Embryonic facial prominence (tissue), 1 donor: ENCODE measurements at regions not wholly inside any gene's neighbourhood (a gene's known extent, or its start where the extent isn't known, plus 50 kb on each side); places are given as distances from the start of the nearest gene placed in this dataset.

ENCODE experiments used
- DNase-seq: peaks from one replicate; pipeline ENCODE4 v3.0.0-alpha.2; 2016; ENCODE audit errors: extremely low spot score

- DNase-seq, result no peak
Observed at GRCh38 chr5:30846171-30846570, 347.3 kb upstream of the CDH6 start.

GRCh38 chr5:30845194-30845593 is 348.3 kb upstream of the CDH6 start:
- DNase-seq, result no peak

DNA sequence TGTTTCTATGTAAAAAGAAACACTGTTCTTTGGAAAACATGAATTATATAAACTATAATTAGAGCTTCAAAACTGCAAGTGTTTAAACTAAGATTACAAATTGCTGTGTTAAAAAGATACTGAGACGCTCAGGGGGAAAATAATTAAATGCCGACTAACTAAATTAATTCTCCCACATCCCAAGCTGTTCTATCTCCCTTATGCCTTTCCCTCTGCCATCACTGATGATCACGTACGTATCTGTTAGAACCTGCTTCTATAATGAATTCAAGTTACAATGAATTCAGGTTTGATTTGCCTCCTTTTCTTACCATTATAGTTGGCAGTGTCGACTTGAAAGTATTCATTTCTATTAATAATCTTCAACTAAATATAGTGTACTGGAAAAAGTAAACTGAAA is 349.9 kb upstream of the CDH6 start:
- no peak for DNase-seq

DNA sequence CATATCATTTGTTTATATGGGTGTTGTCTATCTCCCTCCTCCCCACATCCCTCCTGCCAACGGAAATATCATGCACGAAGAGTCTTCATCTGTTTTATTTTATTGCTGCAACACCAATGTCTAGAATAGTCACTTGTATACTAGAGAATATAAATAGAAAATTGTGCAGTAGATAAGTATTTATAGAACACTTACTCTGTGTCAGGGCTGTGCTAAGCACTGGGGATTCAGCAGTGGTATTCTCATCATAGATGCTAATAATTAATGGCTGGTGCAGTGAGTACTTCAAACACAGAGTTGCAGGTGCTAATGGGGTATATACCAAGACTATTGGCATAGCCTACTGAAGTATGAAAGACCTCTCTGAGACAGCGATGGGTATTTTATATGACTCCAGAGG is 353.5 kb upstream of the CDH6 start:
- no peak for DNase-seq

DNA sequence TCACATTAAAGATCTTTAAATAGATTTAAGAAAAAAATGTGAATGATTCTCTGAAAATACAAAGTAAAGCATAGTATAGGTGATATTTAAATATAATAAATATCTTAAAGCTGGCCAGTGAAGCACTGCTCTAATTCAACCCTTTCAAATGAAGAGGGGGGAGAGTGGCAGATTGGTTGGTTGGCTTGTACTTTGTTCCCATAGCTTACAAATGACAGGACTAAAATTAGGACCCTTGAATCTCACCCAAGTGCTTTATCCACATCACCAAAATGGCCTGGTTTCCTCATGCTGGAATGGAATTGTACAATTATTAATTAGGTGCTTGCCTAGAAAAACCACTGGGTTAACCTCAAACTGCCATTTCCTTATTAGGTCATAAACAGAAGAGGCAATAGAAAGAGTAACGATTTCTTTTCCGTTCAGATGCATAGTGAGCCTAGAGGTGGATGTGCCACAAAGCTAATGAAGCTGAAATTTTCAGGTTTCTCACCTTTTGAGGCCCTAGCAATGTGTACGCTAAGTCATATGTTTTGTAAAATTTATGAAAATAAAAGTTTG is 354.5 kb upstream of the CDH6 start:
- DNase-seq, result no peak

- DNase-seq, result no peak
Observed at GRCh38 chr5:30832519-30832918, 361.0 kb upstream of the CDH6 start.

DNA sequence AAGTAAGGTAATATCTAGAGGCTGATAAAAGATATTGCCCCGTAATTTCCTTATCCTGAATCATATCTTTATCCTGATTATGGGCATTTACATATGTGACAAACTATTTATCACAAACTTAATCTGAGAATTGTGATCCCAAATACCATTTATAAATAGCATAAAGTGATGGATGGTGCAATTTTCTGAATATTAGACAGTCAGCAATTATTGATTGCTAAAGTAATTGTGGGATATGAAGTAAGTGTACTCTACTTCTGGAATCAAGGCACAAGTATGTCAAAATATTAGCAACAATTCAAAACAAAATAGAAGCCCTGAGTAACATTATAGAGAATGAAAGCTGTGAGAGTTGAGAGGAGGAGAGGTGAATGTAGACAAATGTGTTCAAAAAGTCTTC is 361.9 kb upstream of the CDH6 start:
- DNase-seq, result no peak

GRCh38 chr5:30831123-30831522 is 362.4 kb upstream of the CDH6 start:
- DNase-seq, result no peak

- DNase-seq, result no peak
Observed at GRCh38 chr5:30811298-30811697, 382.2 kb upstream of the CDH6 start.

DNA sequence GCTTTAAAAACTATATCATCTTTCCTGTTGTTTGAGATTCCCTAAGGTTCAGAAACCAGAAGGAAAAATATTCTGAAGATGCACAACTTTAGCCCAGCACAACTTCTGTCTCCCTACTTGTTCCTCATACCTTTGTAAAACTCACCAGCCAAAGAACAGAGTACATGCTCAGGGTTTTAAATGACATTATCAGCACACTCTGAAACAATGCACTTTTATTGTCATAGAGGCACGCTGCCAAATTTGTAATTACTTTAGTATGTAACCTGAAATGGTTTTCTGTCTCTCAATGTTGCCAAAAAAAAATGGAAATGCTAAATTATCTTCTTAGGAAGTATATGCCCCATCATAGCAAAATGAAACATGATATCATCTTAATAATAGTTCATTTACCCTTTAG is 383.6 kb upstream of the CDH6 start:
- no peak for DNase-seq

GRCh38 chr5:30808996-30809395 is 384.5 kb upstream of the CDH6 start:
- no peak for DNase-seq

- no peak for DNase-seq
Observed at GRCh38 chr5:30804739-30805505, 388.6 kb upstream of the CDH6 start.

DNA sequence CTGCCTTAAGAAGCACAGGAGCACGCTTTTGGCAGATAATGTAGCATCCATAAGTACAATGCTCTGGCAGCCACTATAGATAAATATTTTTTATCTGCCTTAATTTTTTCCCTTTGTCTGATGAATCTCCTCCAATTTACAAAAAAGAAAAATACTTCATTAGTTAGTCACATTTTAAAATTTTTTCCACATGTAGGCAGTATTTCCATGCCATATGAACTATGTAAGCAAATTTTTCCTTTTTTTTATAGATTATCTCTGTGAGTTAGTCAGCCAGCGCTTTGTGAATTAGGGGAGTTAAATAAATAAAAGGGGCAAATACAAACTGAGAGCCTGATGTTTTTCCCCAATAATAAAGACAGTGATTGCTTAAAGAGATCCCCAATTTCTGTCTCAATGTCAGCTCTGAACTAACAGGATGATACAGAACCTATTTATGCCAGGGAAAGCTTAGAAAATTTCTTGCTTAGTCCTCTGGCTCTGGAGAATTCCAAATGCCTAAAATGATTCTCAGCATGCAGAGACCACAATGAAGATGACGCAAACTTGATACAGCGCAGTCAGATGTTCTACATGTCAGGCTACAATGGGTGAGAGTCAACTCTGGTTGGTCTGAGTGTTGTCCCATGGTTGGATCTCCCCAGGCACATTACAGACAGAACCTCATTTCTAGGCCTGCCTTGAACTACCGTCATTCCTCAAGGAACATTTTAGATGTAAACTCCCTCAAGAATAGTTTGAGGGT is 390.4 kb upstream of the CDH6 start:
- no peak for DNase-seq

GRCh38 chr5:30781643-30782042 is 411.8 kb upstream of the CDH6 start:
- DNase-seq, result no peak

GRCh38 chr5:30768056-30768690 is 425.3 kb upstream of the CDH6 start:
- no peak for DNase-seq

GRCh38 chr5:30765706-30766105 is 427.8 kb upstream of the CDH6 start:
- no peak for DNase-seq

- DNase-seq, result no peak
Observed at GRCh38 chr5:30765227-30765626, 428.3 kb upstream of the CDH6 start.

DNA sequence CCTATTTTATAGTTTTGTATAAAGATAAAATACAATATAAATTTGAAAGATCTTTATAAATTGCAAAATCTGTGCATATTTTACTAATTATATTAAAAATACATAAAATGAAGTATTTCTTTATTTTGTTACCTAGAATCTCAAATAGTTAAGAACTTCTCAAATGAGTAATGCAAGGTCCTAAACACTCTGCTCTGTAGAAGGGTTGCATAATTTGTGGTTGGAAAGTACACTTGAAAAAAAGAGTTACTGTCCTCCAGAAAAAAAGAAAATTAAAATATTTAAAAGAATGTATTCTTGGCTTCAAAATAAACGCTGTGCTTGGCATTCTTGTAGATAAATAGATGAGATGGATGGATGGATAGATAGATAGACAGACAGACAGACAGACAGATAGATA is 428.8 kb upstream of the CDH6 start:
- DNase-seq, result no peak

DNA sequence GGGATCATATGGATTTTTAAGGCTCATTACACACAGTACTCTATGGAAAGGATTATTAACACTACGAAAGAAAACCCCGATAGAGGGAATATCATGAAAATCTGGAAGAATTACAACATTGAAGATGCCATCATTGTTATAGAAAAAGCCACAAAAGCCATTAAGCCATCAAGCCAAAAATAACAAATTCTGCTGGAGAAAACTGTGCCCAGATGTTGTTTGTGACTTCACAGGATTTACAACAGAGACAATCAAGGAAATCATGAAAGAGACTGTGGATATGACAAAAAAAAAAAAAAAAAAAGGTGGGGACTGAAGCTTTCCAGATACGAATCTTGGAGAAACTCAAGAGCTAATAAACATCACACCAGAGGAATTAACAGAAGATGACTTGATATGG is 433.8 kb upstream of the CDH6 start:
- DNase-seq, result no peak

- DNase-seq, result no peak
Observed at GRCh38 chr5:30752015-30752414, 441.5 kb upstream of the CDH6 start.

DNA sequence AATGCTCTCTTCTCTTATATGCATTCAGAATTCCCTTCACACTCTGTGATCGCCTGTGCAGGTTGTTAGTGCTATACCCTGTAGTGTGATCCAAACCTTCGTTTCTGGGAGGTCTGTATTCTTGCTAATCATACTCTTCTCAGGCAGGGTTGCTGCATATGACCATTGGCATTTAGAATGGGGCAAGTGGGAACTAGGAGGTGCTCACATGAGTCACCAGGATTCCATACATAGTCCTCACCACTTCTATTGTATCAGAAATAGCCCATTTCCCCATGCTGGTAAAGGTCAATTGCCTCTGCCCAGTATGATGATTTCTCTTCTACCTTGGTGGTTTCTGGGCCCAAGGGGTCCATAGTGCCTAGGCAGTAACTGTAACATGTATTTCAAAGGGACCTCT is 443.5 kb upstream of the CDH6 start:
- no peak for DNase-seq

GRCh38 chr5:30747412-30747811 is 446.1 kb upstream of the CDH6 start:
- no peak for DNase-seq

DNA sequence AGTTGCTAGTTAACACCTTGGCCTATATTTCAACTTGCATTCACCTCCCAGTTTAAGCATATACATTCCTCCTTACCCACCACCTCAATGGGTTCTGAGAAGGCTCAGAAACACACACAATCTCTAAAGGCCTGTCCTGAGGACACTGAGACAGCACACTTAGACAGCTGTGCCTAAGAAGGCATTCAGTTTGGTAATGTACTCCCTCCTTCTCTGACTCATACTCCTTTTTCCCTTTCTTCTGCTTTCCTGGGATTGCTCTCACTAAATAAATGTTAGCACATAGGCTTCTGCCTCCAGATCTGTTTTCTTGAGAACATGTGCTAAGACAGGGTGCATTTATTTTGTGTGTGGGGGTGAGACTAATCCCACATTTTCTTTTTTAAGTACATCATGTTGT is 456.8 kb upstream of the CDH6 start:
- DNase-seq, result no peak
